IMR-90 (cell line): ENCODE measurements at regions not wholly inside any gene's neighbourhood (a gene's known extent, or its start where the extent isn't known, plus 50 kb on each side); places are given as distances from the start of the nearest gene placed in this dataset.

Experiments
- ATAC-seq: fragments of 200-7000 bp; cut with Tn5 transposase; 2 replicates; pipeline ENCODE4 v1.9.1; 2020; ENCODE audit warnings: low read depth, mild to moderate bottlenecking, moderate library complexity
- BruUV-seq: library from RNA; stranded (reverse); fragments of 400-500 nt; replicated peaks from 2 replicates; lab custom pipeline; 2021; lab: Mats Ljungman, UMichigan
- CTCF ChIA-PET: fragments of 300-600 bp; formaldehyde crosslinking; extraction: SDS; loops from one replicate; lab custom pipeline; 2021; ENCODE audit warnings: antibody characterized with exemption; lab: Yijun Ruan, JAX
- POLR2A ChIA-PET: fragments of 300-600 bp; sonication (Branson Sonifier 250); formaldehyde crosslinking; loops from one replicate; lab custom pipeline; 2022; ENCODE audit warnings: antibody characterized with exemption; ENCODE audit not compliant: unreplicated experiment; lab: Charles Lee
- DNase-seq: peaks from one replicate; pipeline ENCODE4 v3.0.0; 2013
- H2AFZ ChIP-seq: replicated peaks from 2 replicates; pipeline ENCODE3; 2013; ENCODE audit warnings: low read length, mild to moderate bottlenecking; ENCODE audit not compliant: poor library complexity
- H2AK5ac ChIP-seq: 2 replicates; pipeline ENCODE4 v1.6.1; 2013; ENCODE audit warnings: low read depth, low read length, inconsistent platforms
- H2AK9ac ChIP-seq: replicated peaks from 2 replicates; pipeline ENCODE3; 2013; ENCODE audit warnings: mild to moderate bottlenecking, low read depth, low read length, moderate library complexity; ENCODE audit not compliant: poor library complexity
- H2BK120ac ChIP-seq: 2 replicates; pipeline ENCODE4 v1.6.1; 2013; ENCODE audit warnings: low read depth, low read length, inconsistent platforms
- H2BK15ac ChIP-seq: 3 replicates; pipeline ENCODE4 v1.6.1; 2013; ENCODE audit warnings: low read depth, low read length, inconsistent platforms
- H2BK20ac ChIP-seq: 2 replicates; pipeline ENCODE4 v1.6.1; 2013; ENCODE audit warnings: low read depth, mild to moderate bottlenecking, inconsistent platforms, low read length, moderate library complexity
- H2BK5ac ChIP-seq: 2 replicates; pipeline ENCODE4 v1.6.1; 2013; ENCODE audit warnings: mild to moderate bottlenecking, low read depth, low read length, inconsistent platforms; ENCODE audit not compliant: poor library complexity, severe bottlenecking
- H3K14ac ChIP-seq: replicated peaks from 2 replicates; pipeline ENCODE4 v1.6.1; 2013; ENCODE audit warnings: low read depth, low read length, inconsistent platforms
- H3K18ac ChIP-seq: 2 replicates; pipeline ENCODE4 v1.6.1; 2013; ENCODE audit warnings: low read depth, low read length, control low read depth
- H3K23ac ChIP-seq: 2 replicates; pipeline ENCODE4 v1.6.1; 2013; ENCODE audit warnings: low read depth, low read length, inconsistent platforms
- H3K27ac ChIP-seq: 2 replicates; pipeline ENCODE4 v1.5.1; 2013; ENCODE audit warnings: mild to moderate bottlenecking, control low read depth, low read length; ENCODE audit not compliant: insufficient read depth
- H3K27me3 ChIP-seq: 2 replicates; pipeline ENCODE4 v1.6.1; 2013; ENCODE audit warnings: low read length; ENCODE audit not compliant: control insufficient read depth, insufficient read depth
- H3K36me3 ChIP-seq: 2 replicates; pipeline ENCODE4 v1.6.1; 2013; ENCODE audit warnings: low read length, mixed read lengths; ENCODE audit not compliant: control insufficient read depth, insufficient read depth
- H3K4ac ChIP-seq: 2 replicates; pipeline ENCODE4 v1.6.1; 2013; ENCODE audit warnings: low read depth, low read length, inconsistent platforms
- H3K4me1 ChIP-seq: 2 replicates; pipeline ENCODE4 v1.6.1; 2013; ENCODE audit warnings: low read length, mixed read lengths; ENCODE audit not compliant: control insufficient read depth, insufficient read depth
- H3K4me2 ChIP-seq: 2 replicates; pipeline ENCODE4 v1.6.1; 2013; ENCODE audit warnings: low read depth, mild to moderate bottlenecking, control low read depth, low read length, moderate library complexity
- H3K4me3 ChIP-seq: 2 replicates; pipeline ENCODE4 v1.5.1; 2013; ENCODE audit warnings: low read depth, mild to moderate bottlenecking, control low read depth, low read length, moderate library complexity; ENCODE audit not compliant: insufficient read depth
- H3K56ac ChIP-seq: 2 replicates; pipeline ENCODE4 v1.6.1; 2013; ENCODE audit warnings: low read length, inconsistent platforms; ENCODE audit not compliant: insufficient read depth; ENCODE audit errors: extremely low read depth
- H3K79me1 ChIP-seq, 2 experiments: 2 replicates each; pipeline ENCODE4 v1.6.1; 2013; ENCODE audit warnings: low read length in 2 of 2, inconsistent platforms in 1 of 2, low read depth in 1 of 2
- H3K9ac ChIP-seq: 2 replicates; pipeline ENCODE4 v1.6.1; 2013; ENCODE audit warnings: low read depth, low read length, control low read depth
- H3K9me1 ChIP-seq: 2 replicates; pipeline ENCODE4 v1.6.1; 2013; ENCODE audit warnings: low read length, inconsistent platforms; ENCODE audit not compliant: insufficient read depth
- H3K9me3 ChIP-seq: 2 replicates; pipeline ENCODE4 v1.6.1; 2013; ENCODE audit warnings: low read length; ENCODE audit not compliant: control insufficient read depth, insufficient read depth
- H4K20me1 ChIP-seq: 2 replicates; pipeline ENCODE4 v1.6.1; 2013; ENCODE audit warnings: low read length, inconsistent platforms; ENCODE audit not compliant: insufficient read depth
- H4K5ac ChIP-seq: 2 replicates; pipeline ENCODE4 v1.6.1; 2013; ENCODE audit warnings: mild to moderate bottlenecking, low read depth, low read length, control low read depth
- H4K8ac ChIP-seq, 2 experiments: 2 replicates each; pipeline ENCODE4 v1.6.1; 2013; ENCODE audit warnings: low read depth in 2 of 2, low read length in 2 of 2, control low read depth in 1 of 2, inconsistent platforms in 1 of 2
- H4K91ac ChIP-seq: 2 replicates; pipeline ENCODE4 v1.6.1; 2013; ENCODE audit warnings: low read depth, low read length, inconsistent platforms; ENCODE audit not compliant: insufficient read depth
- CHD1 ChIP-seq: IDR thresholded peaks from 2 replicates; pipeline ENCODE4 v1.6.1; 2012; ENCODE audit warnings: low read depth, low read length, improper control_type of control experiment
- MAFK ChIP-seq: IDR thresholded peaks from 2 replicates; pipeline ENCODE4 v1.6.1; 2012; ENCODE audit warnings: low read depth, low read length, improper control_type of control experiment
- MAZ ChIP-seq: IDR thresholded peaks from 2 replicates; pipeline ENCODE4 v1.6.1; 2012; ENCODE audit warnings: low read depth, mild to moderate bottlenecking, low read length, improper control_type of control experiment, moderate library complexity, borderline replicate concordance
- RFX5 ChIP-seq: IDR thresholded peaks from 2 replicates; pipeline ENCODE4 v1.8.0; 2012; ENCODE audit warnings: low read depth, mild to moderate bottlenecking, low read length, moderate library complexity
- WGBS, 2 experiments: methylation state at CpG; one replicate each; pipeline versions ENCODE4 v1.1.5 to v1.1.7; 2013; ENCODE audit warnings: missing lambda C conversion rate in 2 of 2; ENCODE audit not compliant: insufficient read length in 1 of 2; ENCODE audit errors: extremely low coverage in 2 of 2; 5-methylcytosine and 5-hydroxymethylcytosine counted together
- dilution Hi-C: fragments of 300-500 bp; cut with HindIII; formaldehyde crosslinking; loops from one replicate; pipeline ENCODE4 v1.14.3; 2018; ENCODE audit warnings: low sequenced_read_pairs; ENCODE audit not compliant: unreplicated experiment
- in situ Hi-C: fragments of 300-500 bp; cut with MboI; formaldehyde crosslinking; loops from 3 replicates; pipeline ENCODE4 v1.14.3; 2019; ENCODE audit warnings: low sequenced_read_pairs, inconsistent platforms, mixed read lengths
- intact Hi-C: fragments of 100-400 bp; cut with micrococcal nuclease; formaldehyde crosslinking; loops from 2 replicates; pipeline ENCODE4 v1.10.0; 2022
- TF ChIP-seq, protein P1 (sequence below): fragments of 150-350 bp; IDR thresholded peaks from 2 replicates; pipeline ENCODE4 v1.6.1; 2016; ENCODE audit warnings: low read depth, mild to moderate bottlenecking, low read length, moderate library complexity, borderline replicate concordance

DNA sequence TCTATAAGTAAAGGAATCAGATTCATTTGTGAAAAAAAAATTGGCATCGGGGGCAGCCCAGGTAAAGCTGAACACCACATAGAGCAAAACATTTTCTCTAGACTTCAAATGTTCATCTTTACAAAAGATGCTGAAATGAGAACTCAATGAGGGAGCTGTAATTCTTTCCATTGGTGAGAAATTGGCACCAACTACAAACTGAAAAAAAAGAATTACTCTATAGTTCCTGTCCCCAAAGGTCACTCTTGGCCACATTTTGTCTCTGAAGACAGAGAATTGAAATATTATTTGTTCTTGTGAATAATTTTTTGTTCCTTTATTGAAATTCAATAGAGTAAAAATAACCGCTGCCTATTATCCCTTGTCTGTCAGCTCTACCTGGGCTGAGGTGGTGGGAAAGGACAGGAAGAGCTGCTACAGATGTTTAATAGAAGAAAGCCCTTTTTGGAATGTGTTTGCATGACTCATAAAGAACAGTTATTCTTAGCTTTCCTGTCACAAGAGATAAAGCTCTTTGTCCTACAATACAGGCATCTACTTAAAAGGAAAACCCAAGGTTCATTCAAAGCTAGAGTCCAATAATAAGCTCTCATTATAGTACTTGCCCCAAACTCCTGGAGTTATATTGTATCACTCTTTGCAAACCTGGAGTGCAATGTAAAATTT lies 380.1 kb upstream of the KITLG start:
- H2BK120ac ChIP-seq, result no peak overlapping the region
- H3K27ac ChIP-seq, result no peak overlapping the region
- no peaks in the 10 kb centered on the region for H3K36me3 ChIP-seq
- H3K4me3 ChIP-seq, result no peak overlapping the region
- ChIA-PET POLR2A (interaction anchor here (0.7 kb wide), 1 partner anchor 380 kb away, joined by 4 read pairs; no protein-coding TSS in a partner anchor), CTCF (no interaction called here)
- H2AK9ac ChIP-seq, result no peak overlapping the region
- H3K4me2 ChIP-seq, result no peak overlapping the region
- no peak overlapping the region for H3K56ac ChIP-seq
- ATAC-seq (no peak), DNase-seq (peak; percentile 49)
- no peak overlapping the region for H4K91ac ChIP-seq
- no peak overlapping the region for H3K23ac ChIP-seq
- H3K14ac ChIP-seq, result no peak overlapping the region
- dilution Hi-C loops, result no loop called here
- H3K18ac ChIP-seq, result no peak overlapping the region
- H3K9me1 ChIP-seq, result no peaks in the 10 kb centered on the region
- H3K4ac ChIP-seq, result no peak overlapping the region
- no peak overlapping the region for H4K5ac ChIP-seq
- no peaks in the 10 kb centered on the region for H3K9me3 ChIP-seq
- in situ Hi-C loops, result no loop called here
- no peak overlapping the region for H2AK5ac ChIP-seq
- H4K8ac ChIP-seq, result no peak overlapping the region
- H2BK20ac ChIP-seq, result no peak overlapping the region
- no peak for TF ChIP-seq MAFK
- TF ChIP-seq, protein P1, sequence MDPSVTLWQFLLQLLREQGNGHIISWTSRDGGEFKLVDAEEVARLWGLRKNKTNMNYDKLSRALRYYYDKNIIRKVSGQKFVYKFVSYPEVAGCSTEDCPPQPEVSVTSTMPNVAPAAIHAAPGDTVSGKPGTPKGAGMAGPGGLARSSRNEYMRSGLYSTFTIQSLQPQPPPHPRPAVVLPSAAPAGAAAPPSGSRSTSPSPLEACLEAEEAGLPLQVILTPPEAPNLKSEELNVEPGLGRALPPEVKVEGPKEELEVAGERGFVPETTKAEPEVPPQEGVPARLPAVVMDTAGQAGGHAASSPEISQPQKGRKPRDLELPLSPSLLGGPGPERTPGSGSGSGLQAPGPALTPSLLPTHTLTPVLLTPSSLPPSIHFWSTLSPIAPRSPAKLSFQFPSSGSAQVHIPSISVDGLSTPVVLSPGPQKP, result no peak
- TF ChIP-seq MAZ, result no peak
- TF ChIP-seq CHD1, result no peak
- TF ChIP-seq RFX5, result no peak
- no TSS peak for BruUV-seq
- intact Hi-C loops, result no loop called here
- WGBS, 2 experiments, result no CpG with 5 or more reads among the region's 2 CpGs
- no peak overlapping the region for H2AFZ ChIP-seq
- peaks cover 2% of the 10 kb centered on the region; the same call in 1 of the 2 replicates for H3K4me1 ChIP-seq
- no peak overlapping the region for H2BK5ac ChIP-seq
- H4K20me1 ChIP-seq, result no peaks in the 10 kb centered on the region
- no peak overlapping the region for H2BK15ac ChIP-seq
- H3K79me1 ChIP-seq, result no peaks in the 10 kb centered on the region
- no peak overlapping the region for H3K9ac ChIP-seq
- no peaks in the 10 kb centered on the region for H3K27me3 ChIP-seq
